ENCODE measurements at regions not wholly inside any gene's neighbourhood (a gene's known extent, or its start where the extent isn't known, plus 50 kb on each side); places are given as distances from the start of the nearest gene placed in this dataset.

- DNase-seq (ENCODE audit: extremely low spot score in 2 of 2), result no peak
- H3K4me1 ChIP-seq, result no peaks in the 10 kb centered on the region
- no peaks in the 10 kb centered on the region for H3K9me3 ChIP-seq
- H3K36me3 ChIP-seq, result no peaks in the 10 kb centered on the region
- intact Hi-C loops (cut with DNase I), result no loop called here
- TF ChIP-seq, protein P1, sequence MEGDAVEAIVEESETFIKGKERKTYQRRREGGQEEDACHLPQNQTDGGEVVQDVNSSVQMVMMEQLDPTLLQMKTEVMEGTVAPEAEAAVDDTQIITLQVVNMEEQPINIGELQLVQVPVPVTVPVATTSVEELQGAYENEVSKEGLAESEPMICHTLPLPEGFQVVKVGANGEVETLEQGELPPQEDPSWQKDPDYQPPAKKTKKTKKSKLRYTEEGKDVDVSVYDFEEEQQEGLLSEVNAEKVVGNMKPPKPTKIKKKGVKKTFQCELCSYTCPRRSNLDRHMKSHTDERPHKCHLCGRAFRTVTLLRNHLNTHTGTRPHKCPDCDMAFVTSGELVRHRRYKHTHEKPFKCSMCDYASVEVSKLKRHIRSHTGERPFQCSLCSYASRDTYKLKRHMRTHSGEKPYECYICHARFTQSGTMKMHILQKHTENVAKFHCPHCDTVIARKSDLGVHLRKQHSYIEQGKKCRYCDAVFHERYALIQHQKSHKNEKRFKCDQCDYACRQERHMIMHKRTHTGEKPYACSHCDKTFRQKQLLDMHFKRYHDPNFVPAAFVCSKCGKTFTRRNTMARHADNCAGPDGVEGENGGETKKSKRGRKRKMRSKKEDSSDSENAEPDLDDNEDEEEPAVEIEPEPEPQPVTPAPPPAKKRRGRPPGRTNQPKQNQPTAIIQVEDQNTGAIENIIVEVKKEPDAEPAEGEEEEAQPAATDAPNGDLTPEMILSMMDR (IDR thresholded peaks at IDR 0.05), result no peak
- no peak for TF ChIP-seq POLR2AphosphoS5 (IDR thresholded peaks at IDR 0.05; ENCODE audit: insufficient read depth in 1 of 2, low read depth in 1 of 2)
- no peak for TF ChIP-seq POLR2A (IDR thresholded peaks at IDR 0.05)
- no peak overlapping the region for H3K4me3 ChIP-seq
- no peaks in the 10 kb centered on the region for H3K27me3 ChIP-seq
- no peak overlapping the region for H3K27ac ChIP-seq
These were observed 636.2 kb downstream of the EPHA4 start for GRCh38 chr2:220935789-220936321.

DNA sequence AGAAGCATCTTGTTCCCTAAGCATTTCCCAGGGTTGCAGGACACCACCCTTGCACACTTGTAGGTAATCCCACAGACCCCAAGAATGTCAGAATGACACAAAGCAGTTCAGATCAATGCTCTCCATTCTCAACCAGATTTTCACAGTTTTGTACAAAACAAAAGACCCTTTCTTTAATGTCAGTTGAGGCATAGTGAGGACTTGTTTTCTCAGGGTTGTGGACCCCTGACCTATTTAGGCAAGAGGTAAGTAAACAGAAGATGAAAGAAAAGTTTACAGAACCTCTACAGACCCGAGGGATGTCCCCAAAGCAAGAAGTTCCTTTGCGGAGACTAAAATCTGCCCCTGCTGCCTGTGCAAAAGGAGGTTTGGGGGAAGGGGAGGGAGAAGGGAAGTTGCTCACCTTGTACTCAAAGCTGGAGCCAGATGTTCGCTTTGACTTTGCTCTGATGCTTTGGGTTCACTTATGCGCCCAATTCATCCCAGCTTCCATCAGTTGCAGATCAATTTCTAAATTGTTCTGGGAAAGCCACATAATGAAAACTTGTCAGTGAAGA is 635.4 kb downstream of the EPHA4 start:
- H3K27ac ChIP-seq, result no peak overlapping the region
- TF ChIP-seq, protein P1 (IDR thresholded peaks at IDR 0.05), result no peak
- no peak for TF ChIP-seq POLR2A (IDR thresholded peaks at IDR 0.05)
- intact Hi-C loops (cut with DNase I), result no loop called here
- no peaks in the 10 kb centered on the region for H3K36me3 ChIP-seq
- no peak overlapping the region for H3K4me3 ChIP-seq
- no peak for DNase-seq (ENCODE audit: extremely low spot score in 2 of 2)
- no peaks in the 10 kb centered on the region for H3K9me3 ChIP-seq
- H3K4me1 ChIP-seq, result no peaks in the 10 kb centered on the region
- H3K27me3 ChIP-seq, result no peaks in the 10 kb centered on the region

GRCh38 chr2:220937245-220937644 is 634.9 kb downstream of the EPHA4 start:
- TF ChIP-seq, protein P1 (IDR thresholded peaks at IDR 0.05), result no peak
- TF ChIP-seq POLR2A (IDR thresholded peaks at IDR 0.05) (no peak), POLR2AphosphoS5 (IDR thresholded peaks at IDR 0.05; ENCODE audit: insufficient read depth in 1 of 2, low read depth in 1 of 2) (no peak)
- DNase-seq (ENCODE audit: extremely low spot score in 2 of 2), result no peak
- H3K27ac ChIP-seq, result no peak overlapping the region
- no peaks in the 10 kb centered on the region for H3K27me3 ChIP-seq
- intact Hi-C loops (cut with DNase I), result no loop called here
- H3K4me1 ChIP-seq, result no peaks in the 10 kb centered on the region
- no peaks in the 10 kb centered on the region for H3K9me3 ChIP-seq
- H3K4me3 ChIP-seq, result no peak overlapping the region
- H3K36me3 ChIP-seq, result no peaks in the 10 kb centered on the region

GRCh38 chr2:220940646-220941045 is 631.5 kb downstream of the EPHA4 start:
- TF ChIP-seq POLR2A (IDR thresholded peaks at IDR 0.05), result no peak
- TF ChIP-seq POLR2AphosphoS5 (IDR thresholded peaks at IDR 0.05; ENCODE audit: insufficient read depth in 1 of 2, low read depth in 1 of 2), result no peak
- TF ChIP-seq, protein P1 (IDR thresholded peaks at IDR 0.05), result no peak
- Histone ChIP-seq H3K4me1 (no peaks in the 10 kb centered on the region), H3K9me3 (no peaks in the 10 kb centered on the region), H3K27ac (no peak overlapping the region), H3K27me3 (no peaks in the 10 kb centered on the region), H3K36me3 (no peaks in the 10 kb centered on the region), H3K4me3 (no peak overlapping the region)
- intact Hi-C loops (cut with DNase I), result no loop called here
- no peak for DNase-seq (ENCODE audit: extremely low spot score in 2 of 2)

GRCh38 chr2:220941683-220942082 is 630.4 kb downstream of the EPHA4 start:
- intact Hi-C loops (cut with DNase I), result no loop called here
- DNase-seq (ENCODE audit: extremely low spot score in 2 of 2), result no peak
- no peaks in the 10 kb centered on the region for H3K4me1 ChIP-seq
- H3K27ac ChIP-seq, result no peak overlapping the region
- no peak overlapping the region for H3K4me3 ChIP-seq
- H3K9me3 ChIP-seq, result no peaks in the 10 kb centered on the region
- no peaks in the 10 kb centered on the region for H3K27me3 ChIP-seq
- TF ChIP-seq, protein P1 (IDR thresholded peaks at IDR 0.05), result no peak
- no peak for TF ChIP-seq POLR2A (IDR thresholded peaks at IDR 0.05)
- TF ChIP-seq POLR2AphosphoS5 (IDR thresholded peaks at IDR 0.05; ENCODE audit: insufficient read depth in 1 of 2, low read depth in 1 of 2), result no peak
- no peaks in the 10 kb centered on the region for H3K36me3 ChIP-seq
